ENCODE measurements at regions not wholly inside any gene's neighbourhood (a gene's known extent, or its start where the extent isn't known, plus 50 kb on each side); places are given as distances from the start of the nearest gene placed in this dataset.

GRCh38 chr18:73099759-73100158, 232.0 kb upstream of the NETO1 start:
- no peaks in the 10 kb centered on the region for H3K9me3 ChIP-seq
- no peaks in the 10 kb centered on the region for H3K27me3 ChIP-seq
- no peak for TF ChIP-seq POLR2AphosphoS5 (IDR thresholded peaks at IDR 0.05; ENCODE audit: insufficient read depth in 1 of 2, low read depth in 1 of 2)
- no peak for TF ChIP-seq CTCF (IDR thresholded peaks at IDR 0.05)
- no peak for TF ChIP-seq POLR2A (IDR thresholded peaks at IDR 0.05)
- intact Hi-C loops (cut with DNase I), result no loop called here
- no peaks in the 10 kb centered on the region for H3K4me1 ChIP-seq
- no peak overlapping the region for H3K27ac ChIP-seq
- no peak for DNase-seq (ENCODE audit: extremely low spot score in 2 of 2)
- no peak overlapping the region for H3K4me3 ChIP-seq
- H3K36me3 ChIP-seq, result no peaks in the 10 kb centered on the region

GRCh38 chr18:73093687-73094250, 226.0 kb upstream of the NETO1 start:
- TF ChIP-seq CTCF (IDR thresholded peaks at IDR 0.05), result no peak
- no peak for TF ChIP-seq POLR2A (IDR thresholded peaks at IDR 0.05)
- no peak for TF ChIP-seq POLR2AphosphoS5 (IDR thresholded peaks at IDR 0.05; ENCODE audit: insufficient read depth in 1 of 2, low read depth in 1 of 2)
- H3K9me3 ChIP-seq, result no peaks in the 10 kb centered on the region
- no peaks in the 10 kb centered on the region for H3K27me3 ChIP-seq
- intact Hi-C loops (cut with DNase I), result no loop called here
- H3K36me3 ChIP-seq, result no peaks in the 10 kb centered on the region
- DNase-seq (ENCODE audit: extremely low spot score in 2 of 2), result no peak
- no peaks in the 10 kb centered on the region for H3K4me1 ChIP-seq
- H3K27ac ChIP-seq, result no peak overlapping the region
- H3K4me3 ChIP-seq, result no peak overlapping the region

- Histone ChIP-seq H3K4me1 (no peaks in the 10 kb centered on the region), H3K4me3 (no peak overlapping the region), H3K27ac (no peak overlapping the region), H3K36me3 (no peaks in the 10 kb centered on the region), H3K9me3 (no peaks in the 10 kb centered on the region), H3K27me3 (no peaks in the 10 kb centered on the region)
- intact Hi-C loops (cut with DNase I), result no loop called here
- no peak for TF ChIP-seq POLR2A (IDR thresholded peaks at IDR 0.05)
- TF ChIP-seq POLR2AphosphoS5 (IDR thresholded peaks at IDR 0.05; ENCODE audit: insufficient read depth in 1 of 2, low read depth in 1 of 2), result no peak
- no peak for TF ChIP-seq CTCF (IDR thresholded peaks at IDR 0.05)
- no peak for DNase-seq (ENCODE audit: extremely low spot score in 2 of 2)
These were observed 220.7 kb upstream of the NETO1 start for GRCh38 chr18:73088445-73088844.

- H3K9me3 ChIP-seq, result no peaks in the 10 kb centered on the region
- intact Hi-C loops (cut with DNase I), result no loop called here
- no peak for TF ChIP-seq POLR2A (IDR thresholded peaks at IDR 0.05)
- TF ChIP-seq POLR2AphosphoS5 (IDR thresholded peaks at IDR 0.05; ENCODE audit: insufficient read depth in 1 of 2, low read depth in 1 of 2), result no peak
- no peak overlapping the region for H3K4me3 ChIP-seq
- H3K27ac ChIP-seq, result no peak overlapping the region
- no peaks in the 10 kb centered on the region for H3K27me3 ChIP-seq
- H3K4me1 ChIP-seq, result no peaks in the 10 kb centered on the region
- no peaks in the 10 kb centered on the region for H3K36me3 ChIP-seq
- DNase-seq (ENCODE audit: extremely low spot score in 2 of 2), result no peak
These were observed 219.6 kb upstream of the NETO1 start for GRCh38 chr18:73087282-73087977.

- Histone ChIP-seq H3K27me3 (no peaks in the 10 kb centered on the region), H3K4me3 (no peak overlapping the region), H3K27ac (no peak overlapping the region), H3K9me3 (no peaks in the 10 kb centered on the region), H3K4me1 (no peaks in the 10 kb centered on the region), H3K36me3 (no peaks in the 10 kb centered on the region)
- intact Hi-C loops (cut with DNase I), result no loop called here
- TF ChIP-seq CTCF (IDR thresholded peaks at IDR 0.05) (no peak), POLR2AphosphoS5 (IDR thresholded peaks at IDR 0.05; ENCODE audit: insufficient read depth in 1 of 2, low read depth in 1 of 2) (no peak), POLR2A (IDR thresholded peaks at IDR 0.05) (no peak)
- DNase-seq (ENCODE audit: extremely low spot score in 2 of 2), result no peak
These were observed 212.1 kb upstream of the NETO1 start for GRCh38 chr18:73079920-73080319.

Measured in vagina (tissue), 2 donors.